Endothelial cell of umbilical vein (primary cell): ENCODE measurements at regions not wholly inside any gene's neighbourhood (a gene's known extent, or its start where the extent isn't known, plus 50 kb on each side); places are given as distances from the start of the nearest gene placed in this dataset.

ENCODE experiments used
- FOS ChIP-seq: IDR thresholded peaks from 2 replicates; pipeline ENCODE4 v1.6.1; 2011; ENCODE audit warnings: mild to moderate bottlenecking, low read length, moderate library complexity, borderline replicate concordance; ENCODE audit not compliant: insufficient read depth
- POLR2AphosphoS5 ChIP-seq: IDR thresholded peaks from 2 replicates; pipeline ENCODE4 v1.6.1; 2012; ENCODE audit warnings: low read depth, mild to moderate bottlenecking, control low read depth, low read length, moderate library complexity; ENCODE audit not compliant: insufficient read depth
- TF ChIP-seq, protein P1 (sequence below), 2 donors: IDR thresholded peaks; 1 replicate in 1 of 2; 2 replicates in 1 of 2; pipeline ENCODE4 v1.5.1; 2011; ENCODE audit warnings: low read length in 2 of 2, mild to moderate bottlenecking in 2 of 2, moderate library complexity in 2 of 2, control low read depth in 1 of 2, inconsistent platforms in 1 of 2, low read depth in 1 of 2; ENCODE audit not compliant: insufficient read depth in 1 of 2; ENCODE audit errors: extremely low read depth in 1 of 2

DNA sequence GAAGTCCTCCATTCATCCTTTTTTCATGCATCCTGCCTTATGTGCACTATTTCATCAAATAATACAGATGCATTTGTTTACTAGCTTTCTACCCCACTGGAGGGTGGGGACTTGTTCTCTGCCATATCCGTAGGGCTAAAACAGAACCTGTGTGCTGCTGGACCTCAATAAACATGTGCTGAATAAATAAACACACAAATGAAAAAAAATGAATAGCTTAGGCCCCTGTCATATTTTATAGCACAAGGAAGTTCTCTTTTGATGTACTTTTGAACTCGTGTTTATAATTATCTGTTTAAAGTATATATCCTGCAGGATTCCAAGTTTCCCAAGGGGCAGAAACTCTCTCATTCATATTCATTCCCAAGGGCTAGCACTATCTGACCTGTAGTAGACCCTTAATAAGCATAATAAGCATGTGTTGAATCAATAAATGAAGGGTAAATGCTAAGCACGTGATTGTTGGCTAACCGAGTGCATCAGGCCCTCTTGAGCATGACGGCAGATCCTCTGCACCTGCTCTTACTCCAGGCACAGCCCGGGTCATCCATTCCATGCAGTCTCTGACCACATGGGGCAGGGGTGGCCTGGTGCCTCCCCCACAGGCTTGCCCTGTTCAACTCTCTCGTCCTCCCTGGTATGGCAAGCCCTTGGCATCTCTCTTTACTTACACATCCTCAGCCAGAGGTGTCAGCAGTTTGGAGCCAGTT is 474.1 kb upstream of the ZMIZ1 start:
- TF ChIP-seq, protein P1, sequence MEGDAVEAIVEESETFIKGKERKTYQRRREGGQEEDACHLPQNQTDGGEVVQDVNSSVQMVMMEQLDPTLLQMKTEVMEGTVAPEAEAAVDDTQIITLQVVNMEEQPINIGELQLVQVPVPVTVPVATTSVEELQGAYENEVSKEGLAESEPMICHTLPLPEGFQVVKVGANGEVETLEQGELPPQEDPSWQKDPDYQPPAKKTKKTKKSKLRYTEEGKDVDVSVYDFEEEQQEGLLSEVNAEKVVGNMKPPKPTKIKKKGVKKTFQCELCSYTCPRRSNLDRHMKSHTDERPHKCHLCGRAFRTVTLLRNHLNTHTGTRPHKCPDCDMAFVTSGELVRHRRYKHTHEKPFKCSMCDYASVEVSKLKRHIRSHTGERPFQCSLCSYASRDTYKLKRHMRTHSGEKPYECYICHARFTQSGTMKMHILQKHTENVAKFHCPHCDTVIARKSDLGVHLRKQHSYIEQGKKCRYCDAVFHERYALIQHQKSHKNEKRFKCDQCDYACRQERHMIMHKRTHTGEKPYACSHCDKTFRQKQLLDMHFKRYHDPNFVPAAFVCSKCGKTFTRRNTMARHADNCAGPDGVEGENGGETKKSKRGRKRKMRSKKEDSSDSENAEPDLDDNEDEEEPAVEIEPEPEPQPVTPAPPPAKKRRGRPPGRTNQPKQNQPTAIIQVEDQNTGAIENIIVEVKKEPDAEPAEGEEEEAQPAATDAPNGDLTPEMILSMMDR (IDR thresholded peaks at IDR 0.05; ENCODE audit: extremely low read depth in 1 of 2, insufficient read depth in 1 of 2, low read depth in 1 of 2, low read length in 2 of 2) = no peak
- no peak for TF ChIP-seq POLR2AphosphoS5
- no peak for TF ChIP-seq FOS
